BLaER1 treated with 17β-estradiol and CSF1 and Interleukin-3, amounts not matched to agents 10 nM and 100 nM (cell line): ENCODE measurements at regions not wholly inside any gene's neighbourhood (a gene's known extent, or its start where the extent isn't known, plus 50 kb on each side); places are given as distances from the start of the nearest gene placed in this dataset.
"Not testable (repeated sequence)": the region's sequence is repeated elsewhere in the genome, so short reads cannot be mapped to it uniquely, and the experiment has no call there.

Source experiments
- H3K27ac ChIP-seq, 11 experiments: shearing (Covaris generic); formaldehyde crosslinking; 2 replicates each; pipeline ENCODE4 v1.8.1; 2022
- H3K27me3 ChIP-seq, 11 experiments: shearing (Covaris generic); formaldehyde crosslinking; 2 replicates each; pipeline ENCODE4 v1.8.1; 2022
- H3K36me3 ChIP-seq, 11 experiments: shearing (Covaris generic); formaldehyde crosslinking; 2 replicates each; pipeline ENCODE4 v1.8.1; 2022
- H3K4me1 ChIP-seq, 10 experiments: shearing (Covaris generic); formaldehyde crosslinking; 2 replicates each; pipeline ENCODE4 v1.8.1; 2022
- H3K4me2 ChIP-seq, 11 experiments: shearing (Covaris generic); formaldehyde crosslinking; 2 replicates each; pipeline ENCODE4 v1.8.1; 2022
- H3K4me3 ChIP-seq, 10 experiments: shearing (Covaris generic); formaldehyde crosslinking; 2 replicates each; pipeline ENCODE4 v1.8.1; 2022
- H3K9ac ChIP-seq, 11 experiments: shearing (Covaris generic); formaldehyde crosslinking; 2 replicates each; pipeline ENCODE4 v1.8.1; 2022
- H3K9me3 ChIP-seq, 11 experiments: shearing (Covaris generic); formaldehyde crosslinking; replicated peaks in 1 of 11; 2 replicates each; pipeline ENCODE4 v1.8.1; 2022
- H4K20me1 ChIP-seq, 11 experiments: shearing (Covaris generic); formaldehyde crosslinking; 2 replicates each; pipeline ENCODE4 v1.8.1; 2022
- Cebpa-rat ChIP-seq, 11 experiments: shearing (Covaris generic); IDR thresholded peaks; 2 replicates each; pipeline ENCODE4 v1.8.1; 2022

GRCh38 chr11:27233654-27234042, 129.4 kb downstream of the CCDC34 start:
- Histone ChIP-seq H3K27ac (peak overlapping the region in 4 of 11 experiments; percentile 11 to 63 (median 30); a peak in 5 of 22 replicates), H3K4me2 (peak overlapping the region in 5 of 11 experiments; percentile 22 to 58 (median 52); a peak in 6 of 22 replicates), H3K9ac (no peak overlapping the region)

DNA sequence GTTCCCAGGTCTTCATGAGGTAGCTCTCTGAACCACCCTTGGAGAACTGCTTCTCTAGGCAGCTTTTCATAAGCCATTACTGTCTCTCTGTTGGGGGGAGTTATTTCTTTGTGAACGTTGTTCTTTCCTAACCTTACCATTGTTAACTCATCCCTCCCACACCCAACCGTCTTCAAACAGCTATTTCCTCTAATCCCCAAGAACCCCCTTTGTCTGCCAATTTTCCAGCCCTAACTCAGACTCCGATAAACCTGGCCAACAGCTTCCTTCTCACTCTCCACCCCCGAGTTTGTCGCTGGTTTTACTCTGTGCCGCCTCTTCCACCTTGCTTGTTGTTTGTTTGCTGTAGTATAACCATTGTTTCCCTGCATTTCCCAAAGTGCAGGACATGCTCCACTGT, 131.5 kb downstream of the CCDC34 start:
- H4K20me1 ChIP-seq: no peaks in the 10 kb centered on the region
- no peak overlapping the region for H3K27ac ChIP-seq
- no peak for TF ChIP-seq Cebpa-rat (IDR thresholded peaks at IDR 0.05)
- peaks cover 0 to 21% (median 11%) of the 10 kb centered on the region in 10 experiments; a peak in 11 of 20 replicates for H3K4me1 ChIP-seq
- no peaks in the 10 kb centered on the region for H3K9me3 ChIP-seq
- no peak overlapping the region for H3K9ac ChIP-seq
- no peak overlapping the region for H3K4me2 ChIP-seq
- no peak overlapping the region for H3K4me3 ChIP-seq
- H3K27me3 ChIP-seq: no peaks in the 10 kb centered on the region
- H3K36me3 ChIP-seq: no peaks in the 10 kb centered on the region

More at GRCh38 chr11:27233654-27234042, 129.4 kb downstream of the CCDC34 start:
- no peaks in the 10 kb centered on the region for H3K9me3 ChIP-seq
- H4K20me1 ChIP-seq: no peaks in the 10 kb centered on the region
- no peak overlapping the region for H3K4me3 ChIP-seq
- H3K27me3 ChIP-seq: no peaks in the 10 kb centered on the region
- no peak for TF ChIP-seq Cebpa-rat (IDR thresholded peaks at IDR 0.05)
- H3K36me3 ChIP-seq: no peaks in the 10 kb centered on the region
- H3K4me1 ChIP-seq: peaks cover 0 to 21% (median 11%) of the 10 kb centered on the region in 10 experiments; a peak in 11 of 20 replicates

GRCh38 chr11:27230192-27230572, 132.8 kb downstream of the CCDC34 start:
- H3K4me2 ChIP-seq: no peak overlapping the region
- H3K4me1 ChIP-seq: peaks cover 0 to 21% (median 11%) of the 10 kb centered on the region in 10 experiments; a peak in 11 of 20 replicates
- no peaks in the 10 kb centered on the region for H3K27me3 ChIP-seq
- no peak overlapping the region for H3K27ac ChIP-seq
- TF ChIP-seq Cebpa-rat (IDR thresholded peaks at IDR 0.05): no peak
- no peak overlapping the region for H3K4me3 ChIP-seq
- H3K36me3 ChIP-seq: no peaks in the 10 kb centered on the region
- H4K20me1 ChIP-seq: no peaks in the 10 kb centered on the region
- H3K9ac ChIP-seq: no peak overlapping the region
- no peaks in the 10 kb centered on the region for H3K9me3 ChIP-seq

DNA sequence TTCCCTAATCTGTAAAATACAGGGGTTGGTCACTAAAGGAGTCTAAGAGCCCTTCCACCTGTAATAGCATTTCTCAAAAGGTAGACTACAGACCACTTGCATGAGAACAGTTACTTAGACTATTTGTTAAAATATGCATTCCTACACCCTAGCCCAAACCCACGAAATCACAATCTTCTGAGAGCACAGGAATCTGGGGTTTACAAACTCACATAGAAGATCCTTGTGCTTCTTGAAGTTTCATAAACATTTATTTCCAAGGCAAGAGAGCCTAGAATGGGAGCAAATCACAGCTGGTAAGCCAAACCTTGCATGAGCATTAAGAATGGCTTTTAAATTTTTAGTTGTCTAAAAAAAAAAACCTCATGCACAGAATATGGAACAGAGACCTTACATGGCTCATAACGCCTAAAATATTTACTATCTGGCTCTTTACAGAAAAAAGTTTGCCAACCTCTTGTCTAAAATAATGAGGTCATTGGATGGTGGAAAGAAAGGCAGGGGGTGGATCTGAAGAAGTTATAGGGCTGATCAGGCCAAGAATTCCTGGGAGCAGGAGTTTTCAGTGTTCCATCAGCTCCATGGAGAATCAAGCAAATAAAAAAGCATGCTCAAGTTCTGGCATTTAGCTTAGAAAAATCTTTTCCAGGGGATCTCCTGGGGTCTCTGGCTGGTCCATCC, 133.4 kb downstream of the CCDC34 start:
- H3K27me3 ChIP-seq: no peaks in the 10 kb centered on the region
- no peak overlapping the region for H3K9ac ChIP-seq
- no peaks in the 10 kb centered on the region for H4K20me1 ChIP-seq
- peaks cover 0 to 15% (median 10%) of the 10 kb centered on the region in 10 experiments; a peak in 11 of 20 replicates for H3K4me1 ChIP-seq
- no peak overlapping the region for H3K27ac ChIP-seq
- no peaks in the 10 kb centered on the region for H3K36me3 ChIP-seq
- H3K4me2 ChIP-seq: no peak overlapping the region
- TF ChIP-seq Cebpa-rat (IDR thresholded peaks at IDR 0.05): no peak
- no peak overlapping the region for H3K4me3 ChIP-seq
- H3K9me3 ChIP-seq: no peaks in the 10 kb centered on the region

- H3K36me3 ChIP-seq: no peaks in the 10 kb centered on the region
- H3K27ac ChIP-seq: no peak overlapping the region
- no peak overlapping the region for H3K4me3 ChIP-seq
- no peaks in the 10 kb centered on the region for H4K20me1 ChIP-seq
- H3K4me1 ChIP-seq: peaks cover 0 to 8% (median 4%) of the 10 kb centered on the region in 10 experiments; a peak in 9 of 20 replicates
- no peaks in the 10 kb centered on the region for H3K9me3 ChIP-seq
- H3K4me2 ChIP-seq: no peak overlapping the region
- no peaks in the 10 kb centered on the region for H3K27me3 ChIP-seq
- no peak for TF ChIP-seq Cebpa-rat (IDR thresholded peaks at IDR 0.05)
- H3K9ac ChIP-seq: no peak overlapping the region
These were observed 134.1 kb downstream of the CCDC34 start for GRCh38 chr11:27228906-27229290.

GRCh38 chr11:27228232-27228905, 134.6 kb downstream of the CCDC34 start:
- H3K36me3 ChIP-seq: no peaks in the 10 kb centered on the region
- no peak overlapping the region for H3K9ac ChIP-seq
- no peak overlapping the region for H3K4me2 ChIP-seq
- H3K27ac ChIP-seq: no peak overlapping the region
- no peak overlapping the region for H3K4me3 ChIP-seq
- TF ChIP-seq Cebpa-rat (IDR thresholded peaks at IDR 0.05): no peak
- H4K20me1 ChIP-seq: no peaks in the 10 kb centered on the region
- no peaks in the 10 kb centered on the region for H3K9me3 ChIP-seq
- no peaks in the 10 kb centered on the region for H3K27me3 ChIP-seq
- peaks cover 0 to 3% (median 0%) of the 10 kb centered on the region in 10 experiments; a peak in 6 of 20 replicates for H3K4me1 ChIP-seq

- Histone ChIP-seq H3K4me3 (no peak overlapping the region), H3K9me3 (no peaks in the 10 kb centered on the region), H3K27me3 (no peaks in the 10 kb centered on the region), H3K36me3 (no peaks in the 10 kb centered on the region), H3K4me2 (no peak overlapping the region), H3K4me1 (no peaks in the 10 kb centered on the region), H4K20me1 (no peaks in the 10 kb centered on the region), H3K27ac (no peak overlapping the region), H3K9ac (no peak overlapping the region)
- no peak for TF ChIP-seq Cebpa-rat (IDR thresholded peaks at IDR 0.05)
These were observed 135.3 kb downstream of the CCDC34 start for GRCh38 chr11:27227736-27228135.

DNA sequence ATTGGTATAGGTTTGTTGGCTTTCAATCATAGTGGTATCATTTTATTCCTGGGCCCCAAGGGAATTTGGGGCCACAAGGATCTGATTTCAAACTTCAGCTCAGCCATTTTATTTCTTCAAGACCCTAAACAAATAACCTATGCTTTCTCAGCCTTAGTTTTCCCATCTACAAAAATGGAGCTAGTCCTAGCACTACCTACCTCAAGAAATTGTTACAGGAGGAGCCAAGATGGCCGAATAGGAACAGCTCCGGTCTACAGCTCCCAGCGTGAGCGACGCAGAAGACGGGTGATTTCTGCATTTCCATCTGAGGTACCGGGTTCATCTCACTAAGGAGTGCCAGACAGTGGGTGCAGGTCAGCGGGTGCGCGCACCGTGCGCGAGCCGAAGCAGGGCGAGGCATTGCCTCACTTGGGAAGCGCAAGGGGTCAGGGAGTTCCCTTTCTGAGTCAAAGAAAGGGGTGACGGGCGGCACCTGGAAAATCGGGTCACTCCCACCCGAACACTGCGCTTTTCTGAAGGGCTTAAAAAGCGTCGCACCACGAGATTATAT, 143.5 kb downstream of the CCDC34 start:
- H3K27me3 ChIP-seq, H3K36me3 ChIP-seq, H3K27ac ChIP-seq, H4K20me1 ChIP-seq, H3K9ac ChIP-seq, H3K4me2 ChIP-seq, H3K9me3 ChIP-seq, H3K4me3 ChIP-seq, H3K4me1 ChIP-seq: not testable (repeated sequence)

DNA sequence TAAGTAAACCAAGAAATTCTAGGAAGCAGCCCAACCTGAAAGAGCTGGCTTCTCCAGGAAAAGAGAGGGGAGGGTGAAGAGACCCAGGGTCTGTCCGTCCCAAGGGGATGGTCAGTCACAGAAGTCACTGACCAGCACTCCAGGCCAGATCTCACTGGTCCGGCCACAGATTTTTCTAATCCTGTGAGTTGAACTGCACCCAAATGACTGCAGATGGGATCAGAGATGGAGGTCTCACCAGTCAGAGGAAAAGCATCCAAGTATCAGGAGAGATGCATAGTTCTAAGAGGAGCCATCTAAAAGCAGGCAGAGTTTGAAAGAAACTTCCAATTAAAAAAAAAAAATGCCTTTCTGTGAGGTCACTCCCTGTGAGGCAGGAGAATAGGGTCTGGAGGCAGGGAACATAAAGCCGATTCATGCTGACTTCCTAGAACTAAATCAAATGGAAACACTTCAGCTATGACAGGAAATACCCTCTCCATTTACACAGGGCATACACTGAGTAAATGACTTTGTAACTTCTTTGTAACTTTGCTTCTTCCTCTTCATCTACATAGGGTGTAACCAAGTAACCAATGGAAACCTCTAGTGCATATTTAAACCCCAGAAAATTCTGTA, 144.5 kb downstream of the CCDC34 start:
- no peak for TF ChIP-seq Cebpa-rat (IDR thresholded peaks at IDR 0.05)
- H4K20me1 ChIP-seq: no peaks in the 10 kb centered on the region
- no peak overlapping the region for H3K4me3 ChIP-seq
- H3K36me3 ChIP-seq: no peaks in the 10 kb centered on the region
- H3K9ac ChIP-seq: no peak overlapping the region
- no peaks in the 10 kb centered on the region for H3K27me3 ChIP-seq
- peaks cover 0 to 8% (median 0%) of the 10 kb centered on the region in 10 experiments; a peak in 1 of 20 replicates for H3K4me1 ChIP-seq
- no peak overlapping the region for H3K27ac ChIP-seq
- no peak overlapping the region for H3K4me2 ChIP-seq
- H3K9me3 ChIP-seq: no peaks in the 10 kb centered on the region
